NB4 (cell line): ENCODE measurements at regions not wholly inside any gene's neighbourhood (a gene's known extent, or its start where the extent isn't known, plus 50 kb on each side); places are given as distances from the start of the nearest gene placed in this dataset.

Experiments used
- DNase-seq: peaks from one replicate; pipeline ENCODE4 v3.0.0; 2010; ENCODE audit warnings: low read depth
- H3K4me3 ChIP-seq: one replicate; pipeline ENCODE4 v1.5.1; 2011; ENCODE audit warnings: mild to moderate bottlenecking, low read depth, low read length, moderate library complexity
- CTCF ChIP-seq: IDR thresholded peaks from one replicate; pipeline ENCODE4 v1.5.1; 2012; ENCODE audit warnings: low read depth, low read length
- MAX ChIP-seq: IDR thresholded peaks from 2 replicates; pipeline ENCODE4 v1.6.1; 2011; ENCODE audit warnings: low read depth, low read length
- MYC ChIP-seq: IDR thresholded peaks from 2 replicates; pipeline ENCODE4 v1.6.1; 2011; ENCODE audit warnings: low read depth, low read length
- POLR2A ChIP-seq: IDR thresholded peaks from 2 replicates; pipeline ENCODE4 v1.6.1; 2011; ENCODE audit warnings: mild to moderate bottlenecking; ENCODE audit not compliant: insufficient read length; ENCODE audit errors: extremely low read depth

GRCh38 chr9:16106021-16106571 lies 553.3 kb downstream of the CCDC171 start:
- DNase-seq: no peak
- TF ChIP-seq MYC: no peak
- no peak for TF ChIP-seq POLR2A
- no peak overlapping the region for H3K4me3 ChIP-seq

GRCh38 chr9:16112116-16112515 lies 559.3 kb downstream of the CCDC171 start:
- H3K4me3 ChIP-seq: no peak overlapping the region
- no peak for DNase-seq
- TF ChIP-seq MYC (no peak), MAX (no peak), CTCF (no peak), POLR2A (no peak)

- no peak overlapping the region for H3K4me3 ChIP-seq
- TF ChIP-seq MAX (no peak), POLR2A (no peak), CTCF (no peak), MYC (no peak)
- DNase-seq: no peak
Measured at GRCh38 chr9:16115994-16116393, 563.2 kb downstream of the CCDC171 start.

DNA sequence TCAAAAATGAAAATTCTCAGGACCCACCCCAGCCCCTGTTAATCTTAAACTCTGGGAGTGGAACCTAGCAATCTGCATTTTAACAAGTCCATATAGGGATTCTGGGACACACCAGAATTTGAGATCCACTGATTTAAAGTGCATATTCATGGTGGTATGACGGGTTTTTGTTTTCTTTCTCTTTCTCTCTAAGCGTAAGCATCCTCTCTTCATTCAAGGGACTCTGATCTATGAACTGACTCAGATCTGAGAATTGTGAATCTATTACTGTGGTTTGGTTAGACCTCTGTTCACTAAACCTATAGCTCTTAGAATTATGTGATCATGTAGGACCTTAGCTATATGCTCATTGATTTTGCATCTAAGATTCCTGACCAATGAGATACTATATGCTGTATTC lies 565.2 kb downstream of the CCDC171 start:
- no peak for DNase-seq
- TF ChIP-seq POLR2A (no peak), MAX (no peak), CTCF (no peak), MYC (no peak)
- no peak overlapping the region for H3K4me3 ChIP-seq

DNA sequence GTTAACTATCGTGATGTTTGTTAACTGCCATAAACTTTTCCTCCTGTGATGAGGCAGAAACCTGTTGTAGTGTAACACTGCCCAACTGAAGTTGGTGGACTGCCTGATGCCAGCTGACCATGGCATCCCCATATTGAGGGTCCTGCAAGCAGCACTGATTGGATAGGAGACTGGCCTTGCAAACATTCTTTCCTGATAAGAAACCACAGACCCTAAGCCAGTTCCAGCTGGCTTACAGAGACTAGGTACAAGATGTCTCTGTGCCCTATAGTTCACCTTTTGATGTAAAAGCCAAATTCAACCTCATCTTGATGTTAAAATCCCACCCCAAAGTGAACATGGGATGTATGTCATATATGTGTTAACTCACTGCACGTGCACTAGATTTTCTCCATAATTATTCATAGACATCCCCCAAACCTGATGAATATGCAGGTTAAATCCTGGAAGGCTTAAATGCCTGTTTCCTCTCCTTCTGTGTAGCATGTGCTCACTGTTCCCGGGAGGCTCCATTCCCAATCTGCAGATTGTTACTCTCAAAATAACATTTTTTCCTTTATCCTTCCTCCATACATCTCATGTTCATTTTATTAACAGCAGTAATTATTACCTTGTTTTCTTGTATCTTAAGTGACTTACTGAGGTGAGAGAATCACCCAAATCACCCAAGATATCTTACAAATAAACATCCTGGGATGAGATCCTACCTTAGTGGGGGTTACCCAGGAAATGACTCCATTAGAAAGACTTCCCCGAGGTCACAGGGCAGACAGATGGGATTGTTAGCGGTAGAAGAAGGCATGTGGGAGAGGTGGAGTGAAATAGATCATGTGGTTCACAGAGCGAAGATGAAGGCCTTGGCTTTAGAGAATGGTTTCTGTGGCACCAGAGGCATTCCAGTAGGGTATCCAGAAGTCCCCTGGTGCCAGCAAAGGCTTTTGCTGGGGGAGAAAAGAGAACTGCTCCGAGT lies 566.7 kb downstream of the CCDC171 start:
- TF ChIP-seq CTCF (no peak), POLR2A (no peak), MYC (no peak), MAX (no peak)
- no peak for DNase-seq
- H3K4me3 ChIP-seq: no peak overlapping the region

- H3K4me3 ChIP-seq: no peak overlapping the region
- no peak for DNase-seq
- TF ChIP-seq MYC (no peak), POLR2A (no peak), MAX (no peak), CTCF (no peak)
Measured at GRCh38 chr9:16120231-16120641, 567.4 kb downstream of the CCDC171 start.
